ENCODE measurements at regions not wholly inside any gene's neighbourhood (a gene's known extent, or its start where the extent isn't known, plus 50 kb on each side); places are given as distances from the start of the nearest gene placed in this dataset.

DNA sequence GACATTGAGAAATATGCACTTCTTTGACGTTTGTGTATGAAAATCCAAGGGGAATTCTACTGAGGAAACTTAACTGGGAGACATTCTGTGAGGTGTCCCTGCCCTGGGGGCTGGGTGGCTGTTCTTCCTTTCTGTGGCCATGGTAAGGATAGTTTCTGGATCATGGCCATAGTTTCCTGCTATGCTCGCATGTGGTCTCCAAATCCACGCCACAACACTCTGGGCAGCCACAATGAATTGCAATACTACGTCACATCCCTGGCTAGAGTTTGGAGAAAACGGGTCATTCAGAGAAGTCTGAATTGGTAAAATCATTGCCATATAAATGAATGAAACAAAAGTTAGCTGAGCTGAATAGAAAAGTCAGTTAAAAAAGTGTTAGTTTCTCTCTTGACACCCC, 230.6 kb downstream of the UTRN start:
- TF ChIP-seq SUZ12 (IDR thresholded peaks at IDR 0.05; ENCODE audit: extremely low read depth, insufficient read depth, insufficient read length) (no peak), ZNF274 (IDR thresholded peaks at IDR 0.05; ENCODE audit: low read depth, low read length) (no peak), YY1 (IDR thresholded peaks at IDR 0.05; ENCODE audit: insufficient read depth, insufficient read length) (no peak)

Measured in NT2/D1 (cell line).